HepG2 (cell line): ENCODE measurements at regions not wholly inside any gene's neighbourhood (a gene's known extent, or its start where the extent isn't known, plus 50 kb on each side); places are given as distances from the start of the nearest gene placed in this dataset.

Experiments
- ARNT ChIP-seq: fragments of 450-650 bp; IDR thresholded peaks from 2 replicates; pipeline ENCODE4 v1.6.1; 2017
- ELF1 ChIP-seq: sonication (generic); formaldehyde crosslinking; IDR thresholded peaks from 2 replicates; pipeline ENCODE4 v1.4.0; 2020; ENCODE audit warnings: missing genetic modification reagents
- NONO ChIP-seq, 2 experiments: fragments of 450-650 bp in 1 of 2; sonication (generic) in 1 of 2; formaldehyde crosslinking in 1 of 2; IDR thresholded peaks in 1 of 2; conservative IDR thresholded peaks in 1 of 2; 2 replicates each; pipeline versions ENCODE4 v1.6.1 to v1.8.0; 2017 to 2022; ENCODE audit warnings: mild to moderate bottlenecking in 1 of 2, missing genetic modification reagents in 1 of 2, moderate library complexity in 1 of 2
- SIN3A ChIP-seq: IDR thresholded peaks from 2 replicates; pipeline ENCODE4 v1.6.1; 2011; ENCODE audit warnings: low read depth, mild to moderate bottlenecking, control low read depth, low read length, borderline replicate concordance
- ZFP37 ChIP-seq: sonication (generic); formaldehyde crosslinking; IDR thresholded peaks from 2 replicates; pipeline ENCODE4 v1.4.0; 2020; ENCODE audit warnings: missing genetic modification reagents, borderline replicate concordance
- TF ChIP-seq, protein P1 (sequence below): sonication (generic); formaldehyde crosslinking; IDR thresholded peaks from 2 replicates; pipeline ENCODE4 v1.5.0; 2020; ENCODE audit warnings: missing genetic modification reagents
- TF ChIP-seq, protein P2 (sequence below): sonication (generic); formaldehyde crosslinking; IDR thresholded peaks from 2 replicates; pipeline ENCODE4 v1.9.0; 2021; ENCODE audit warnings: missing genetic modification reagents, mild to moderate bottlenecking, borderline replicate concordance
- TF ChIP-seq, protein P3 (sequence below): IDR thresholded peaks from 2 replicates; pipeline ENCODE4 v1.6.1; 2012; ENCODE audit warnings: low read depth, low read length, improper control_type of control experiment
- TF ChIP-seq, protein P4 (sequence below), 2 experiments: sonication (generic) in 1 of 2; formaldehyde crosslinking in 1 of 2; IDR thresholded peaks; 2 replicates each; pipeline versions ENCODE4 v1.4.0 to v1.6.1; 2016 to 2020; ENCODE audit warnings: borderline replicate concordance in 1 of 2, low read depth in 1 of 2, mild to moderate bottlenecking in 1 of 2, missing genetic modification reagents in 1 of 2
- TF ChIP-seq, protein P5 (sequence below): sonication (generic); formaldehyde crosslinking; IDR thresholded peaks from 2 replicates; pipeline ENCODE4 v1.5.0; 2020; ENCODE audit warnings: mild to moderate bottlenecking, missing genetic modification reagents, moderate library complexity

DNA sequence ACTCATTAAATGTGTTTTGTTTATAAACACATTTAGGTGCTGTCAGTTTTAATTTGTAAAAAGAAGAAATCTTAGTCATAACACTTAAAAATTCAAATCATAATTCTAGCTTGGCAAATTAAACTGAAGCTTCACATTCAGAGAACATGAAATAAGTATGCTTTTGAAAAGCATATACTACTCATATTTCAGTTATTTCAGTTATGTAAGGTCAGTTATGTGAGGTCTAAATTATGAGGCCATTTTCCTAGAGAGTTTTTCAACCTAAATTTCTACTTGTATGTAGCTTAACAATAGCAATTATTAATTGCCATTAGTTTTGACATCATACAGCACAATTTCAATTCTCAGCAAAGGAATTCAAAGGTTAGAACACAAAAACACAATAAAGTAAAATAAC lies 465.0 kb downstream of the PLOD2 start:
- TF ChIP-seq NONO (IDR thresholded peaks at IDR 0.05) = no peak
- TF ChIP-seq NONO (CRISPR knock-in tag; conservative IDR thresholded peaks at IDR 0.05) = no peak
- TF ChIP-seq ARNT = no peak
- TF ChIP-seq, protein P1, sequence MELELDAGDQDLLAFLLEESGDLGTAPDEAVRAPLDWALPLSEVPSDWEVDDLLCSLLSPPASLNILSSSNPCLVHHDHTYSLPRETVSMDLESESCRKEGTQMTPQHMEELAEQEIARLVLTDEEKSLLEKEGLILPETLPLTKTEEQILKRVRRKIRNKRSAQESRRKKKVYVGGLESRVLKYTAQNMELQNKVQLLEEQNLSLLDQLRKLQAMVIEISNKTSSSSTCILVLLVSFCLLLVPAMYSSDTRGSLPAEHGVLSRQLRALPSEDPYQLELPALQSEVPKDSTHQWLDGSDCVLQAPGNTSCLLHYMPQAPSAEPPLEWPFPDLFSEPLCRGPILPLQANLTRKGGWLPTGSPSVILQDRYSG (CRISPR knock-in tag) = no peak
- TF ChIP-seq, protein P2, sequence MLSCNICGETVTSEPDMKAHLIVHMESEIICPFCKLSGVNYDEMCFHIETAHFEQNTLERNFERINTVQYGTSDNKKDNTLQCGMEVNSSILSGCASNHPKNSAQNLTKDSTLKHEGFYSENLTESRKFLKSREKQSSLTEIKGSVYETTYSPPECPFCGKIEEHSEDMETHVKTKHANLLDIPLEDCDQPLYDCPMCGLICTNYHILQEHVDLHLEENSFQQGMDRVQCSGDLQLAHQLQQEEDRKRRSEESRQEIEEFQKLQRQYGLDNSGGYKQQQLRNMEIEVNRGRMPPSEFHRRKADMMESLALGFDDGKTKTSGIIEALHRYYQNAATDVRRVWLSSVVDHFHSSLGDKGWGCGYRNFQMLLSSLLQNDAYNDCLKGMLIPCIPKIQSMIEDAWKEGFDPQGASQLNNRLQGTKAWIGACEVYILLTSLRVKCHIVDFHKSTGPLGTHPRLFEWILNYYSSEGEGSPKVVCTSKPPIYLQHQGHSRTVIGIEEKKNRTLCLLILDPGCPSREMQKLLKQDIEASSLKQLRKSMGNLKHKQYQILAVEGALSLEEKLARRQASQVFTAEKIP (CRISPR knock-in tag) = no peak
- no peak for TF ChIP-seq ELF1 (CRISPR knock-in tag)
- TF ChIP-seq SIN3A = no peak
- no peak for TF ChIP-seq ZFP37 (CRISPR knock-in tag)
- TF ChIP-seq, protein P3, sequence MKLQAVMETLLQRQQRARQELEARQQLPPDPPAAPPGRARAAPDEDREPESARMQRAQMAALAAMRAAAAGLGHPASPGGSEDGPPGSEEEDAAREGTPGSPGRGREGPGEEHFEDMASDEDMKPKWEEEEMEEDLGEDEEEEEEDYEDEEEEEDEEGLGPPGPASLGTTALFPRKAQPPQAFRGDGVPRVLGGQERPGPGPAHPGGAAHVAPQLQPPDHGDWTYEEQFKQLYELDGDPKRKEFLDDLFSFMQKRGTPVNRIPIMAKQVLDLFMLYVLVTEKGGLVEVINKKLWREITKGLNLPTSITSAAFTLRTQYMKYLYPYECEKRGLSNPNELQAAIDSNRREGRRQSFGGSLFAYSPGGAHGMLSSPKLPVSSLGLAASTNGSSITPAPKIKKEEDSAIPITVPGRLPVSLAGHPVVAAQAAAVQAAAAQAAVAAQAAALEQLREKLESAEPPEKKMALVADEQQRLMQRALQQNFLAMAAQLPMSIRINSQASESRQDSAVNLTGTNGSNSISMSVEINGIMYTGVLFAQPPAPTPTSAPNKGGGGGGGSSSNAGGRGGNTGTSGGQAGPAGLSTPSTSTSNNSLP = no peak
- TF ChIP-seq, protein P4, sequence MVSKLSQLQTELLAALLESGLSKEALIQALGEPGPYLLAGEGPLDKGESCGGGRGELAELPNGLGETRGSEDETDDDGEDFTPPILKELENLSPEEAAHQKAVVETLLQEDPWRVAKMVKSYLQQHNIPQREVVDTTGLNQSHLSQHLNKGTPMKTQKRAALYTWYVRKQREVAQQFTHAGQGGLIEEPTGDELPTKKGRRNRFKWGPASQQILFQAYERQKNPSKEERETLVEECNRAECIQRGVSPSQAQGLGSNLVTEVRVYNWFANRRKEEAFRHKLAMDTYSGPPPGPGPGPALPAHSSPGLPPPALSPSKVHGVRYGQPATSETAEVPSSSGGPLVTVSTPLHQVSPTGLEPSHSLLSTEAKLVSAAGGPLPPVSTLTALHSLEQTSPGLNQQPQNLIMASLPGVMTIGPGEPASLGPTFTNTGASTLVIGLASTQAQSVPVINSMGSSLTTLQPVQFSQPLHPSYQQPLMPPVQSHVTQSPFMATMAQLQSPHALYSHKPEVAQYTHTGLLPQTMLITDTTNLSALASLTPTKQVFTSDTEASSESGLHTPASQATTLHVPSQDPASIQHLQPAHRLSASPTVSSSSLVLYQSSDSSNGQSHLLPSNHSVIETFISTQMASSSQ (IDR thresholded peaks at IDR 0.05; ENCODE audit: low read depth) = no peak
- TF ChIP-seq, protein P4 (CRISPR knock-in tag; IDR thresholded peaks at IDR 0.05; ENCODE audit: borderline replicate concordance) = no peak
- TF ChIP-seq, protein P5, sequence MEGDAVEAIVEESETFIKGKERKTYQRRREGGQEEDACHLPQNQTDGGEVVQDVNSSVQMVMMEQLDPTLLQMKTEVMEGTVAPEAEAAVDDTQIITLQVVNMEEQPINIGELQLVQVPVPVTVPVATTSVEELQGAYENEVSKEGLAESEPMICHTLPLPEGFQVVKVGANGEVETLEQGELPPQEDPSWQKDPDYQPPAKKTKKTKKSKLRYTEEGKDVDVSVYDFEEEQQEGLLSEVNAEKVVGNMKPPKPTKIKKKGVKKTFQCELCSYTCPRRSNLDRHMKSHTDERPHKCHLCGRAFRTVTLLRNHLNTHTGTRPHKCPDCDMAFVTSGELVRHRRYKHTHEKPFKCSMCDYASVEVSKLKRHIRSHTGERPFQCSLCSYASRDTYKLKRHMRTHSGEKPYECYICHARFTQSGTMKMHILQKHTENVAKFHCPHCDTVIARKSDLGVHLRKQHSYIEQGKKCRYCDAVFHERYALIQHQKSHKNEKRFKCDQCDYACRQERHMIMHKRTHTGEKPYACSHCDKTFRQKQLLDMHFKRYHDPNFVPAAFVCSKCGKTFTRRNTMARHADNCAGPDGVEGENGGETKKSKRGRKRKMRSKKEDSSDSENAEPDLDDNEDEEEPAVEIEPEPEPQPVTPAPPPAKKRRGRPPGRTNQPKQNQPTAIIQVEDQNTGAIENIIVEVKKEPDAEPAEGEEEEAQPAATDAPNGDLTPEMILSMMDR (CRISPR knock-in tag) = no peak
